GM18511 (cell line): ENCODE measurements at regions not wholly inside any gene's neighbourhood (a gene's known extent, or its start where the extent isn't known, plus 50 kb on each side); places are given as distances from the start of the nearest gene placed in this dataset.
A peak's percentile ranks its signal among the peaks of the same experiment; 100 is the strongest.
"Not testable (repeated sequence)": the region's sequence is repeated elsewhere in the genome, so short reads cannot be mapped to it uniquely, and the experiment has no call there.

Experiments
- ATAC-seq: cut with Tn5 transposase; IDR thresholded peaks from one replicate; pipeline ENCODE4 v1.9.1; 2021; ENCODE audit warnings: mild to moderate bottlenecking, moderate library complexity; ENCODE audit not compliant: unreplicated experiment

- no peak for ATAC-seq
Measured at GRCh38 chr4:101421386-101421785, 74.1 kb upstream of the PPP3CA start.

- no peak for ATAC-seq
Measured at GRCh38 chr4:101420661-101421060, 73.3 kb upstream of the PPP3CA start.

DNA sequence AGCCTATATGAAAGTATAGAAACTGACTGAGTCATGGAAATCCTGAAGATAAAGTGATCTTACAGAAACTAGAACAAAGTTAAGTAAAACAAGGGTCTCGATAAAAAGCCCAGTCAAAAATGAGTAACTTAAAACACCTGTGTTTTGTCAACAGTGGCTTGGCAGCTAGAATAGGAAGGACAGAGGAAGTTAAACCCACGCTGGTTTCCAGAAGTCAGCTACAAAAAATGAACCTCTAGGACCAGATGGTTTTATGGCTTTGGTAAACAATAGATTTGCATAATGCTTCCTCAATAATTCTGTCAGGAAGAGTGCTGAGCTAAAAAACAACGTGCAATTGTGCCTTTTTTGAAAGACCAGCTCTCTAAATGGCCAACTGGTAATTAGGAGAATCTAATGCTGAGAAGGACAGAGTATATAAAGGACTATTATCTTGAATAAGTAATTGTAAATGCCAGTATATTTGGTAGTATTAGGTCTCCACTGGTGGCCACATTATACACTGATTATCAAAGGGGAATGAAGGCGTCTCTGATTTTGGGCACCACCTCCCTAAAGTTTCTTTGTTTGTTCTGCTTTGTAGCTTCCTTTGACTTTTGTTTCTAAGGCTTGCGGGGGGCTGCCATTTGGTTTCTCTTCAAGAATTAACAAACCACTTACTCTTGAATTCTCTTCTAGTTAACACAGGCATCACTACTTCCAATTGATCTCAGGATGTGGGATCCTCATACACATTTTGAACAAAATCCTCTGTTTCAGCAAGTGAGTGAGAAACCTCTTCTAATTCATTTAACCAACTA, 72.2 kb upstream of the PPP3CA start:
- peak; percentile 83 for ATAC-seq

DNA sequence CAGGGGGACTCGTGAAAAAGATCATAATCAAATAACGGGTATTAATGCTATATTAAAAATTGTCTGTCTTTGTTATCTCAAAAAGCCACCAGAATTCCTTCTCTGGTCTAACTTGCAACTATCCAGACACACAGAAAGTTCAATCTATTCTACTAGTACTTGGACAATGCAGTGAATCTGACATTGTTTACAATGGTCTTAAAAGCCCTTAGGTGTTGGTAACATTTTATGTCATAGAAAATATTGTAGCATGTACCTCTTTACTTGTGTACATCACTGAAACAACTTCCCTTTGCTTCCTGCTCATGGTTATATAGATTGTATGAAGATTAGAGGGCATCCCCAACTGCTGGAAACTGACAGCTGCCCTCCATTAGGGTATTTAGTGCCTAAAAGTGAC, 71.1 kb upstream of the PPP3CA start:
- no peak for ATAC-seq

GRCh38 chr4:101418055-101418454, 70.7 kb upstream of the PPP3CA start:
- peak; percentile 83 for ATAC-seq

- no peak for ATAC-seq
Measured at GRCh38 chr4:101417046-101417445, 69.7 kb upstream of the PPP3CA start.

DNA sequence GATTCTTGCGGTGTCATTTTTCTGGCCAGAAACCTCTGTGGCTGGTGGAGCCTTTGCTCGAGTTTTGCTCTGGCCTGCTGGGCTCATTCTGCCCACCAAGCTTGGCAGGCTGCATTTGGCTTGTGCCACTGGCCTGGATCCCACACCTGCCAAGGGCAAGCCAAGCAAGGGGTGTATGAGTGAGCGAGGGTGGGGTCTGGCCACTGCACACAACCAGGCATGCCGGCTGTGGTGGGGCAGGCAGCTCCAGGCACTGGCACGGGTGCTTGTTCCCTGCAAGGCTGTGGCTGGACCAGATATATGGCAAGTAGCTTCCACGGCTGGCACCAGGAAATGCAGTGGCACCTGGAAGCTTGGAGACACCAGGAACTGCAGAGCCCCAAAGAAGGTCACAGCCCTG, 68.6 kb upstream of the PPP3CA start:
- no peak for ATAC-seq

DNA sequence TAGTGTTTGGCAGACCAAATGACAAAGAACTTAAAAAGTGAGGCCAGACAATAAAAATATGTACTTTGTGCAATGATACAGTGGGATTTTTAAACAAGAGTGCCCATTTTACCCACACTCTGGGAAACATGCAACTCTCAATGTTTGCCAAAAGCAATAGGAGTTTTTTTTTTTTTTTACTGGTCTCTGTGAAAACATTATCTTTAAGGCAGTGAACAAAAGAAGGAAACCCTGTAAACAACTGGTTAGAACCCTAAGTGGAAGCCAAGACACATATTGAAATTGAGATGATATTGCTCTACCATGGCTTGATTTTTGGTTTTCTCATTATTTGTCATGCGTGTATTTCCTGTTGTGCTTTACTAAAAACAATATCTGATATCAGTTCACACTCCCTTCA, 67.2 kb upstream of the PPP3CA start:
- no peak for ATAC-seq

GRCh38 chr4:101411926-101412325, 64.6 kb upstream of the PPP3CA start:
- ATAC-seq = no peak

- ATAC-seq = not testable (repeated sequence)
Measured at GRCh38 chr4:101411281-101411910, 64.1 kb upstream of the PPP3CA start.

GRCh38 chr4:101400096-101400495, 52.8 kb upstream of the PPP3CA start:
- ATAC-seq = no peak

- no peak for ATAC-seq
Measured at GRCh38 chr4:101398807-101399206, 51.5 kb upstream of the PPP3CA start.
